Panc1 (cell line): ENCODE measurements at regions not wholly inside any gene's neighbourhood (a gene's known extent, or its start where the extent isn't known, plus 50 kb on each side); places are given as distances from the start of the nearest gene placed in this dataset.

Experiments used
- ATAC-seq: fragments of 200-7000 bp; cut with Tn5 transposase; 2 replicates; pipeline ENCODE4 v1.9.1; 2020; ENCODE audit warnings: mild to moderate bottlenecking, moderate library complexity
- BruUV-seq: library from RNA; stranded (reverse); fragments of 400-500 nt; replicated peaks from 2 replicates; lab custom pipeline; 2021; lab: Mats Ljungman, UMichigan
- CTCF ChIA-PET: fragments of 300-600 bp; sonication (Branson Sonifier 250); formaldehyde crosslinking; loops from one replicate; lab custom pipeline; 2022; ENCODE audit warnings: antibody characterized with exemption; lab: Charles Lee
- POLR2A ChIA-PET: fragments of 300-600 bp; sonication (Branson Sonifier 250); formaldehyde crosslinking; loops from one replicate; lab custom pipeline; 2022; ENCODE audit warnings: antibody characterized with exemption; lab: Charles Lee
- DNase-seq: peaks from one replicate; pipeline ENCODE4 v3.0.0-alpha.2; 2010; ENCODE audit warnings: low read depth, low spot score
- H3K27ac ChIP-seq: 2 replicates; pipeline ENCODE4 v1.5.1; 2011; ENCODE audit warnings: mild to moderate bottlenecking, low read length, inconsistent platforms
- H3K27me3 ChIP-seq: fragments of 200-500 bp; sonication (Bioruptor generic); 2 replicates; pipeline ENCODE4 v1.6.0; 2014; ENCODE audit warnings: low read length, inconsistent platforms; ENCODE audit not compliant: control insufficient read depth, insufficient read depth
- H3K36me3 ChIP-seq: fragments of 200-500 bp; sonication (Bioruptor generic); 2 replicates; pipeline ENCODE4 v1.5.1; 2014; ENCODE audit warnings: inconsistent platforms, mild to moderate bottlenecking, low read length, moderate library complexity; ENCODE audit not compliant: control insufficient read depth, insufficient read depth
- H3K4me1 ChIP-seq: 2 replicates; pipeline ENCODE4 v1.5.1; 2011; ENCODE audit warnings: inconsistent platforms, mild to moderate bottlenecking, low read length, moderate library complexity; ENCODE audit not compliant: control insufficient read depth, insufficient read depth
- H3K4me3 ChIP-seq, 2 experiments: 2 replicates each; pipeline ENCODE4 v1.5.1; 2011 to 2012; ENCODE audit warnings: low read depth in 2 of 2, low read length in 2 of 2, mild to moderate bottlenecking in 2 of 2, inconsistent platforms in 1 of 2, moderate library complexity in 1 of 2
- H3K9me3 ChIP-seq: fragments of 200-500 bp; sonication (Bioruptor generic); 2 replicates; pipeline ENCODE4 v1.5.1; 2014; ENCODE audit warnings: low read depth, mild to moderate bottlenecking, inconsistent platforms, low read length, moderate library complexity; ENCODE audit not compliant: control insufficient read depth, insufficient read depth
- CTCF ChIP-seq: fragments of 450-650 bp; IDR thresholded peaks from 2 replicates; pipeline ENCODE4 v1.5.1; 2017; ENCODE audit warnings: mild to moderate bottlenecking
- POLR2AphosphoS5 ChIP-seq: IDR thresholded peaks from 2 replicates; pipeline ENCODE4 v1.6.1; 2012; ENCODE audit warnings: mild to moderate bottlenecking, low read depth, low read length, moderate library complexity
- REST ChIP-seq, 2 experiments: IDR thresholded peaks; 2 replicates each; pipeline ENCODE4 v1.6.1; 2011 to 2012; ENCODE audit warnings: low read depth in 2 of 2, control low read depth in 1 of 2, low read length in 1 of 2, mild to moderate bottlenecking in 1 of 2, moderate library complexity in 1 of 2; ENCODE audit not compliant: insufficient read depth in 1 of 2
- SIN3A ChIP-seq: IDR thresholded peaks from 2 replicates; pipeline ENCODE4 v1.6.1; 2012; ENCODE audit warnings: low read depth, mild to moderate bottlenecking, low read length, moderate library complexity, borderline replicate concordance; ENCODE audit not compliant: insufficient read depth
- TCF7L2 ChIP-seq: IDR thresholded peaks from 2 replicates; pipeline ENCODE4 v1.6.1; 2011; ENCODE audit warnings: mild to moderate bottlenecking, low read depth, low read length, inconsistent platforms
- in situ Hi-C: cut with HindIII; loops from 2 replicates; pipeline ENCODE4 v1.10.0; 2016; ENCODE audit warnings: low sequenced_read_pairs, low pct_unique_long_range_greater_than_20kb
- intact Hi-C: fragments of 100-400 bp; cut with micrococcal nuclease; formaldehyde crosslinking; loops from one replicate; pipeline ENCODE4 v1.10.0; 2022; ENCODE audit not compliant: unreplicated experiment

- ChIA-PET POLR2A (no interaction called here), CTCF (no interaction called here)
- BruUV-seq: no TSS peak
- in situ Hi-C loops (no loop called here), intact Hi-C loops (no loop called here)
- Histone ChIP-seq H3K36me3 (no peaks in the 10 kb centered on the region), H3K27me3 (no peaks in the 10 kb centered on the region), H3K4me3 (no peak overlapping the region), H3K27ac (no peak overlapping the region), H3K4me1 (no peaks in the 10 kb centered on the region), H3K9me3 (no peaks in the 10 kb centered on the region)
- no peak for ATAC-seq
- TF ChIP-seq REST (IDR thresholded peaks at IDR 0.05; ENCODE audit: insufficient read depth in 1 of 2, low read depth in 2 of 2, low read length in 1 of 2) (no peak), TCF7L2 (no peak), SIN3A (no peak), POLR2AphosphoS5 (no peak), CTCF (no peak)
- DNase-seq: no peak
These were observed 535.9 kb upstream of the FTMT start for GRCh38 chr5:121315786-121316185.

GRCh38 chr5:121319292-121319691 is 532.4 kb upstream of the FTMT start:
- Histone ChIP-seq H3K36me3 (no peaks in the 10 kb centered on the region), H3K27ac (no peak overlapping the region), H3K9me3 (no peaks in the 10 kb centered on the region), H3K4me1 (no peaks in the 10 kb centered on the region), H3K4me3 (no peak overlapping the region), H3K27me3 (no peaks in the 10 kb centered on the region)
- in situ Hi-C loops: no loop called here
- intact Hi-C loops: no loop called here
- BruUV-seq: no TSS peak
- DNase-seq: no peak
- TF ChIP-seq POLR2AphosphoS5 (no peak), REST (IDR thresholded peaks at IDR 0.05; ENCODE audit: insufficient read depth in 1 of 2, low read depth in 2 of 2, low read length in 1 of 2) (no peak), CTCF (no peak), SIN3A (no peak), TCF7L2 (no peak)
- ATAC-seq: no peak
- CTCF ChIA-PET: no interaction called here
- POLR2A ChIA-PET: no interaction called here
